Heart left ventricle (tissue), 13 donors: ENCODE measurements at regions not wholly inside any gene's neighbourhood (a gene's known extent, or its start where the extent isn't known, plus 50 kb on each side); places are given as distances from the start of the nearest gene placed in this dataset.

Experiments used
- CTCF ChIP-seq, 12 donors: fragments of 200-600 bp; sonication (generic) in 4 of 12; IDR thresholded peaks; one replicate each; pipeline versions ENCODE4 v1.5.0 to v1.8.0; 2018 to 2022; ENCODE audit warnings: antibody characterized with exemption in 12 of 12, mild to moderate bottlenecking in 5 of 12
- POLR2A ChIP-seq, 2 donors: fragments of 450-650 bp; IDR thresholded peaks; one replicate each; pipeline ENCODE4 v1.6.1; 2017; ENCODE audit warnings: antibody characterized with exemption in 2 of 2, mild to moderate bottlenecking in 2 of 2, moderate library complexity in 2 of 2
- donor health status: ischemic (EF 13 %, LVEDD 7.1; RV severe dilation, severe dysfunction).
- donor health status: DM: no; HTN: yes; CAD: no.
- donor health status: DM: no; HTN: no; CAD: no.
- donor health status: ischemic (EF 25% LVEDD 6.9; RV normal size, moderate dysfunction).
- donor health status: ischemic (EF 25% LVEDD 5.7; RV mildly dilated, moderate dysfunction).
- donor health status: ischemic (EF 35%, LVEDD 5.7; RV mildly dilated, moderate dysfunction).
- donor health status: nonischemic (EF 11% LVEDD 7.7; RV severe dilation, severe dysfunction).
- donor health status: DM: yes; HTN: yes; CAD: no.
- donor health status: PGD.
- donor health status: ischemic (EF 29% LVEDD 5.4; RV normal size, mild dysfunction).
- donor health status: nonischemic (EF 23%, LVEDD 6.1; RV moderate dilation, normal function).

- no peak for TF ChIP-seq CTCF (IDR thresholded peaks at IDR 0.05)
- no peak for TF ChIP-seq POLR2A (IDR thresholded peaks at IDR 0.05)
Observed at GRCh38 chr18:46239998-46240397, 135.8 kb downstream of the HAUS1 start.
